Esophagus muscularis mucosa (tissue), 4 donors: ENCODE measurements at regions not wholly inside any gene's neighbourhood (a gene's known extent, or its start where the extent isn't known, plus 50 kb on each side); places are given as distances from the start of the nearest gene placed in this dataset.

Experiments
- DNase-seq: peaks from one replicate; pipeline ENCODE4 v3.0.0-alpha.2; 2017; ENCODE audit errors: extremely low spot score
- H3K27ac ChIP-seq, 4 donors: fragments of 200-600 bp; sonication (generic); replicated peaks in 1 of 4; 1 replicate in 3 of 4; 2 replicates in 1 of 4; pipeline ENCODE4 v1.5.1; 2016 to 2019; ENCODE audit warnings: mild to moderate bottlenecking in 1 of 4
- H3K27me3 ChIP-seq, 4 donors: fragments of 200-600 bp; sonication (generic); one replicate each; pipeline versions ENCODE4 v1.5.1 to v1.6.0; 2016 to 2019
- H3K36me3 ChIP-seq, 4 donors: fragments of 200-600 bp; sonication (generic); one replicate each; pipeline ENCODE4 v1.5.1; 2016 to 2019
- H3K4me1 ChIP-seq, 4 donors: fragments of 200-600 bp; sonication (generic); one replicate each; pipeline ENCODE4 v1.5.1; 2016 to 2019
- H3K4me3 ChIP-seq, 4 donors: fragments of 200-600 bp; sonication (generic); 1 replicate in 2 of 4; 2 replicates in 2 of 4; pipeline ENCODE4 v1.5.1; 2016 to 2019; ENCODE audit warnings: mild to moderate bottlenecking in 4 of 4, moderate library complexity in 1 of 4
- H3K9me3 ChIP-seq, 4 donors: fragments of 200-600 bp; sonication (generic); 1 replicate in 3 of 4; 2 replicates in 1 of 4; pipeline ENCODE4 v1.5.1; 2016 to 2019
- EP300 ChIP-seq: sonication (generic); formaldehyde crosslinking; IDR thresholded peaks from one replicate; pipeline ENCODE4 v1.6.1; 2017; ENCODE audit warnings: antibody characterized with exemption
- POLR2A ChIP-seq: fragments of 450-650 bp; IDR thresholded peaks from one replicate; pipeline ENCODE4 v1.6.1; 2017; ENCODE audit warnings: antibody characterized with exemption, moderate library complexity, mild to moderate bottlenecking, low read depth
- POLR2AphosphoS5 ChIP-seq, 2 donors: sonication (generic); formaldehyde crosslinking; IDR thresholded peaks; one replicate each; pipeline ENCODE4 v1.6.1; 2017; ENCODE audit warnings: antibody characterized with exemption in 2 of 2
- WGBS: methylation state at CpG from one replicate; pipeline ENCODE4 v1.1.5; 2018; 5-methylcytosine and 5-hydroxymethylcytosine counted together
- intact Hi-C: fragments of 100-400 bp; cut with DNase I; formaldehyde crosslinking; loops from one replicate; pipeline ENCODE4 v1.15.1; 2023
- TF ChIP-seq, protein P1 (sequence below), 3 experiments: fragments of 200-600 bp in 2 of 3; fragments of 450-650 bp in 1 of 3; sonication (generic) in 2 of 3; IDR thresholded peaks; one replicate each; pipeline ENCODE4 v1.5.1; 2017 to 2019; ENCODE audit warnings: antibody characterized with exemption in 3 of 3, mild to moderate bottlenecking in 2 of 3, moderate library complexity in 1 of 3

GRCh38 chr6:6466967-6467761 is 121.4 kb upstream of the LY86 start:
- TF ChIP-seq POLR2A (no peak), EP300 (no peak), POLR2AphosphoS5 (IDR thresholded peaks at IDR 0.05) (no peak)
- TF ChIP-seq, protein P1, sequence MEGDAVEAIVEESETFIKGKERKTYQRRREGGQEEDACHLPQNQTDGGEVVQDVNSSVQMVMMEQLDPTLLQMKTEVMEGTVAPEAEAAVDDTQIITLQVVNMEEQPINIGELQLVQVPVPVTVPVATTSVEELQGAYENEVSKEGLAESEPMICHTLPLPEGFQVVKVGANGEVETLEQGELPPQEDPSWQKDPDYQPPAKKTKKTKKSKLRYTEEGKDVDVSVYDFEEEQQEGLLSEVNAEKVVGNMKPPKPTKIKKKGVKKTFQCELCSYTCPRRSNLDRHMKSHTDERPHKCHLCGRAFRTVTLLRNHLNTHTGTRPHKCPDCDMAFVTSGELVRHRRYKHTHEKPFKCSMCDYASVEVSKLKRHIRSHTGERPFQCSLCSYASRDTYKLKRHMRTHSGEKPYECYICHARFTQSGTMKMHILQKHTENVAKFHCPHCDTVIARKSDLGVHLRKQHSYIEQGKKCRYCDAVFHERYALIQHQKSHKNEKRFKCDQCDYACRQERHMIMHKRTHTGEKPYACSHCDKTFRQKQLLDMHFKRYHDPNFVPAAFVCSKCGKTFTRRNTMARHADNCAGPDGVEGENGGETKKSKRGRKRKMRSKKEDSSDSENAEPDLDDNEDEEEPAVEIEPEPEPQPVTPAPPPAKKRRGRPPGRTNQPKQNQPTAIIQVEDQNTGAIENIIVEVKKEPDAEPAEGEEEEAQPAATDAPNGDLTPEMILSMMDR (IDR thresholded peaks at IDR 0.05), result no peak

GRCh38 chr6:6469074-6469473 is 119.4 kb upstream of the LY86 start:
- Histone ChIP-seq H3K4me1 (peaks cover 0 to 4% (median 0%) of the 10 kb centered on the region in 4 donors), H3K9me3 (peaks cover 0 to 14% (median 6%) of the 10 kb centered on the region in 4 donors), H3K4me3 (no peak overlapping the region), H3K27me3 (no peaks in the 10 kb centered on the region), H3K36me3 (no peaks in the 10 kb centered on the region), H3K27ac (no peak overlapping the region)
- no peak for DNase-seq
- intact Hi-C loops, result no loop called here
- 87% methylated on average over 8 of the region's 8 CpGs for WGBS
- TF ChIP-seq POLR2AphosphoS5 (IDR thresholded peaks at IDR 0.05) (no peak), EP300 (no peak), POLR2A (no peak)
- TF ChIP-seq, protein P1 (IDR thresholded peaks at IDR 0.05), result no peak

More at GRCh38 chr6:6466967-6467761, 121.4 kb upstream of the LY86 start:
- no peak overlapping the region for H3K4me3 ChIP-seq
- DNase-seq, result no peak
- H3K27ac ChIP-seq, result no peak overlapping the region
- 78% methylated on average over 12 of the region's 12 CpGs for WGBS
- intact Hi-C loops, result no loop called here
- no peaks in the 10 kb centered on the region for H3K36me3 ChIP-seq
- peaks cover 0 to 14% (median 6%) of the 10 kb centered on the region in 4 donors for H3K9me3 ChIP-seq
- H3K27me3 ChIP-seq, result no peaks in the 10 kb centered on the region
- H3K4me1 ChIP-seq, result peaks cover 0 to 4% (median 0%) of the 10 kb centered on the region in 4 donors

DNA sequence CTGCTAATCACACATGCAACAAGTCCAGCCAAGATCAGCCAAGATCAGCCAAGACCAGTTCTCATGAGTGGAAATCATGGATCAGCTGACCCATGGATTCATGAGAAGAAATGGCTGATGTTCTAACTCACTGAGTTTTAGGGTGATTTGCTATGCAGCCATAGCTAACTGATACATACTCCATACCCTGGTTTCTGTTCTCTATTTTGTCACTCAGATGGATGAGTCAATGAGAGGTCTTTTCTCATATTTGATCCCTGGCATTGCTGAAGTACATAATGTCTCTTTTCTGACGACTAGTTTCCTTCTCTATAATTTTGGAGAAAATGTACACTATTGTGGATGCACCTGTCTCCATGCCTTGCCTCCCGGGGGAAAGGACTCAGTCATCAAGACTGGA is 118.4 kb upstream of the LY86 start:
- H3K36me3 ChIP-seq, result no peaks in the 10 kb centered on the region
- DNase-seq, result no peak
- peaks cover 0 to 14% (median 6%) of the 10 kb centered on the region in 4 donors for H3K9me3 ChIP-seq
- TF ChIP-seq POLR2A (no peak), POLR2AphosphoS5 (IDR thresholded peaks at IDR 0.05) (no peak), EP300 (no peak)
- TF ChIP-seq, protein P1 (IDR thresholded peaks at IDR 0.05), result no peak
- no peak overlapping the region for H3K27ac ChIP-seq
- 75% methylated on average over 2 of the region's 2 CpGs for WGBS
- H3K4me1 ChIP-seq, result peaks cover 0 to 4% (median 0%) of the 10 kb centered on the region in 4 donors
- no peaks in the 10 kb centered on the region for H3K27me3 ChIP-seq
- no peak overlapping the region for H3K4me3 ChIP-seq
- intact Hi-C loops, result no loop called here

GRCh38 chr6:6471276-6471675 is 117.2 kb upstream of the LY86 start:
- DNase-seq, result no peak
- Histone ChIP-seq H3K4me3 (no peak overlapping the region), H3K9me3 (peaks cover 0 to 14% (median 6%) of the 10 kb centered on the region in 4 donors), H3K4me1 (peaks cover 0 to 4% (median 0%) of the 10 kb centered on the region in 4 donors), H3K27me3 (peaks cover 0 to 3% (median 0%) of the 10 kb centered on the region in 4 donors), H3K27ac (no peak overlapping the region), H3K36me3 (no peaks in the 10 kb centered on the region)
- WGBS, result 79% methylated on average over 3 of the region's 3 CpGs
- TF ChIP-seq POLR2A (no peak), EP300 (no peak)
- TF ChIP-seq, protein P1 (IDR thresholded peaks at IDR 0.05), result no peak
- intact Hi-C loops, result no loop called here
